HEK293 (cell line): ENCODE measurements at regions not wholly inside any gene's neighbourhood (a gene's known extent, or its start where the extent isn't known, plus 50 kb on each side); places are given as distances from the start of the nearest gene placed in this dataset.
A peak's percentile ranks its signal among the peaks of the same experiment; 100 is the strongest.

Experiments
- CTCF ChIA-PET: fragments of 350-600 bp; formaldehyde crosslinking; extraction: SDS; loops from one replicate; lab custom pipeline; 2021; ENCODE audit warnings: antibody characterized with exemption; lab: Yijun Ruan, JAX
- POLR2A ChIA-PET: fragments of 300-600 bp; formaldehyde crosslinking; extraction: SDS; loops from one replicate; lab custom pipeline; 2020; ENCODE audit warnings: antibody characterized with exemption, inconsistent platforms; lab: Yijun Ruan, JAX
- H3K27ac ChIP-seq: fragments of 200-500 bp; sonication (Bioruptor generic); 2 replicates; pipeline ENCODE4 v1.5.1; 2014; ENCODE audit warnings: low read depth, low read length, control low read depth, inconsistent platforms; ENCODE audit errors: extremely low read depth
- H3K36me3 ChIP-seq, 2 experiments: fragments of 200-500 bp in 1 of 2; sonication (Bioruptor generic) in 1 of 2; 1 replicate in 1 of 2; 2 replicates in 1 of 2; pipeline ENCODE4 v1.5.1; 2014 to 2017; ENCODE audit warnings: inconsistent platforms in 2 of 2, low read length in 2 of 2; ENCODE audit not compliant: control insufficient read depth in 2 of 2, insufficient read depth in 1 of 2
- H3K4me1 ChIP-seq: fragments of 200-500 bp; sonication (Bioruptor generic); 2 replicates; pipeline ENCODE4 v1.5.1; 2014; ENCODE audit warnings: mild to moderate bottlenecking, low read length, inconsistent platforms; ENCODE audit not compliant: control insufficient read depth, insufficient read depth
- H3K4me3 ChIP-seq: 2 replicates; pipeline ENCODE4 v1.5.1; 2011; ENCODE audit warnings: low read depth, mild to moderate bottlenecking, control low read depth, low read length, moderate library complexity
- H3K9me3 ChIP-seq: fragments of 200-500 bp; sonication (Bioruptor generic); 2 replicates; pipeline ENCODE4 v1.5.1; 2014; ENCODE audit warnings: low read depth, low read length, inconsistent platforms; ENCODE audit not compliant: control insufficient read depth, insufficient read depth
- GLIS1 ChIP-seq: fragments of 450-650 bp; formaldehyde crosslinking; IDR thresholded peaks from 2 replicates; pipeline ENCODE4 v1.5.1; 2016; ENCODE audit warnings: missing biosample characterization, missing genetic modification characterization
- KLF7 ChIP-seq: fragments of 450-650 bp; formaldehyde crosslinking; IDR thresholded peaks from 2 replicates; pipeline ENCODE4 v1.5.1; 2016; ENCODE audit warnings: missing biosample characterization, missing genetic modification characterization, borderline replicate concordance
- TRIM28 ChIP-seq: IDR thresholded peaks from 2 replicates; pipeline ENCODE4 v1.6.1; 2011; ENCODE audit warnings: low read length, control low read depth, borderline replicate concordance
- ZBTB1 ChIP-seq: fragments of 450-650 bp; formaldehyde crosslinking; IDR thresholded peaks from 2 replicates; pipeline ENCODE4 v1.5.1; 2016; ENCODE audit warnings: missing biosample characterization, missing genetic modification characterization
- ZNF133 ChIP-seq: fragments of 450-650 bp; formaldehyde crosslinking; IDR thresholded peaks from 2 replicates; pipeline ENCODE4 v1.5.1; 2016; ENCODE audit warnings: missing biosample characterization, missing genetic modification characterization
- ZNF426 ChIP-seq: fragments of 450-650 bp; formaldehyde crosslinking; IDR thresholded peaks from 2 replicates; pipeline ENCODE4 v1.5.1; 2017; ENCODE audit warnings: missing biosample characterization, missing genetic modification characterization, mild to moderate bottlenecking, inconsistent platforms, moderate library complexity
- ZNF514 ChIP-seq: fragments of 450-650 bp; formaldehyde crosslinking; IDR thresholded peaks from 2 replicates; pipeline ENCODE4 v1.5.1; 2016; ENCODE audit warnings: missing biosample characterization, missing genetic modification characterization
- ZNF670 ChIP-seq: fragments of 450-650 bp; formaldehyde crosslinking; IDR thresholded peaks from 2 replicates; pipeline ENCODE4 v1.5.1; 2016; ENCODE audit warnings: missing biosample characterization, missing genetic modification characterization, low read depth
- ZNF791 ChIP-seq: fragments of 450-650 bp; formaldehyde crosslinking; IDR thresholded peaks from 2 replicates; pipeline ENCODE4 v1.5.1; 2016; ENCODE audit warnings: missing biosample characterization, missing genetic modification characterization
- TF ChIP-seq, protein P1 (sequence below): fragments of 450-650 bp; formaldehyde crosslinking; IDR thresholded peaks from 2 replicates; pipeline ENCODE4 v1.5.1; 2017; ENCODE audit warnings: missing biosample characterization, missing genetic modification characterization
- TF ChIP-seq, protein P2 (sequence below): fragments of 450-650 bp; formaldehyde crosslinking; IDR thresholded peaks from 2 replicates; pipeline ENCODE4 v1.5.1; 2016; ENCODE audit warnings: missing biosample characterization, missing genetic modification characterization, low read depth
- TF ChIP-seq, protein P3 (sequence below): fragments of 450-650 bp; formaldehyde crosslinking; IDR thresholded peaks from 2 replicates; pipeline ENCODE4 v1.5.1; 2016; ENCODE audit warnings: missing biosample characterization, missing genetic modification characterization, low read depth
- TF ChIP-seq, protein P4 (sequence below): fragments of 450-650 bp; formaldehyde crosslinking; IDR thresholded peaks from 2 replicates; pipeline ENCODE4 v1.5.0; 2017; ENCODE audit warnings: missing biosample characterization, missing genetic modification characterization, borderline replicate concordance
- TF ChIP-seq, protein P5 (sequence below): fragments of 450-650 bp; formaldehyde crosslinking; IDR thresholded peaks from 2 replicates; pipeline ENCODE4 v1.5.1; 2016; ENCODE audit warnings: missing biosample characterization, missing genetic modification characterization
- TF ChIP-seq, protein P6 (sequence below): fragments of 450-650 bp; formaldehyde crosslinking; IDR thresholded peaks from 2 replicates; pipeline ENCODE4; 2016; ENCODE audit warnings: missing biosample characterization, missing genetic modification characterization
- TF ChIP-seq, protein P7 (sequence below): sonication (generic); formaldehyde crosslinking; IDR thresholded peaks from 2 replicates; pipeline ENCODE4 v1.8.1; 2022; ENCODE audit warnings: mild to moderate bottlenecking, moderate library complexity, missing genetic modification reagents

DNA sequence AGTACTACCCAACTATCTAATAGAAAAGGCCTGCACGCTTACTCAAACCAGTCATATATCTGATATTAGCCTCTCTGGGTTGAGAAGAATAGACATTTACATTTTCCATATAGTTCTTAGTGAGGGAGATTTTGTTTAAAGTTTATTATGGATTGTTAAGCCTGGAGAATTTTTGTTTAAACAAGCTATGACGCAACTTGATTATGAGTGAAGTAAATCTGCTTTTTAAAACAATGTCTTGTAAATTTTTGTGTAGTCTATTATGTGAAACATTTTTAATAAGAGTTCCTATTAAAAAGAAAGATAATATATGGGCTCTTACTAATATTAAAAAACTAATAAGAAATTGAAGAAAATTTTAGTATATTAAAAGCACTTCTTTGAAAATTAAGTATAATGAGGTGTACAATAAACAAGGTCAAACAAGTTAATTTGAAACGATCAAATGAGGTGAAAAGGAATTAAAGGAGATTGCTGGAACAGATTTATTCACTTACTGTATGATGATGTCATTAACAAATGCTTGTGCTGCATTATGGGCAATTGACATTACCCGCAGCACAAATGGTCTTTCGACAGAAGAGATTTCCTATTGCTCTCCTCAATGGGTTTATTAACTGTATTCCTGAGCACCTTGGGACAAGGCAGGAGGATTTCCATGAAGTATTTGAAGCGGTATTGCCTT, 229.2 kb upstream of the SMIM21 start:
- Histone ChIP-seq H3K9me3 (no peaks in the 10 kb centered on the region; the same call in 1 of the 2 replicates), H3K4me1 (no peaks in the 10 kb centered on the region), H3K36me3 (no peaks in the 10 kb centered on the region), H3K27ac (no peak overlapping the region), H3K4me3 (no peak overlapping the region)
- ChIA-PET CTCF (no interaction called here), POLR2A (no interaction called here)
- TF ChIP-seq ZNF133 (tag by site-specific recombination) (no peak), ZNF426 (no peak), TRIM28 (no peak), GLIS1 (tag by site-specific recombination) (no peak)
- TF ChIP-seq, protein P1, sequence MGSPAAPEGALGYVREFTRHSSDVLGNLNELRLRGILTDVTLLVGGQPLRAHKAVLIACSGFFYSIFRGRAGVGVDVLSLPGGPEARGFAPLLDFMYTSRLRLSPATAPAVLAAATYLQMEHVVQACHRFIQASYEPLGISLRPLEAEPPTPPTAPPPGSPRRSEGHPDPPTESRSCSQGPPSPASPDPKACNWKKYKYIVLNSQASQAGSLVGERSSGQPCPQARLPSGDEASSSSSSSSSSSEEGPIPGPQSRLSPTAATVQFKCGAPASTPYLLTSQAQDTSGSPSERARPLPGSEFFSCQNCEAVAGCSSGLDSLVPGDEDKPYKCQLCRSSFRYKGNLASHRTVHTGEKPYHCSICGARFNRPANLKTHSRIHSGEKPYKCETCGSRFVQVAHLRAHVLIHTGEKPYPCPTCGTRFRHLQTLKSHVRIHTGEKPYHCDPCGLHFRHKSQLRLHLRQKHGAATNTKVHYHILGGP (tag by site-specific recombination): no peak
- TF ChIP-seq, protein P2, sequence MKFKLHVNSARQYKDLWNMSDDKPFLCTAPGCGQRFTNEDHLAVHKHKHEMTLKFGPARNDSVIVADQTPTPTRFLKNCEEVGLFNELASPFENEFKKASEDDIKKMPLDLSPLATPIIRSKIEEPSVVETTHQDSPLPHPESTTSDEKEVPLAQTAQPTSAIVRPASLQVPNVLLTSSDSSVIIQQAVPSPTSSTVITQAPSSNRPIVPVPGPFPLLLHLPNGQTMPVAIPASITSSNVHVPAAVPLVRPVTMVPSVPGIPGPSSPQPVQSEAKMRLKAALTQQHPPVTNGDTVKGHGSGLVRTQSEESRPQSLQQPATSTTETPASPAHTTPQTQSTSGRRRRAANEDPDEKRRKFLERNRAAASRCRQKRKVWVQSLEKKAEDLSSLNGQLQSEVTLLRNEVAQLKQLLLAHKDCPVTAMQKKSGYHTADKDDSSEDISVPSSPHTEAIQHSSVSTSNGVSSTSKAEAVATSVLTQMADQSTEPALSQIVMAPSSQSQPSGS (tag by site-specific recombination): 0 out of 2 replicates have a peak, but pooled peaks have one; percentile 31
- TF ChIP-seq, protein P3, sequence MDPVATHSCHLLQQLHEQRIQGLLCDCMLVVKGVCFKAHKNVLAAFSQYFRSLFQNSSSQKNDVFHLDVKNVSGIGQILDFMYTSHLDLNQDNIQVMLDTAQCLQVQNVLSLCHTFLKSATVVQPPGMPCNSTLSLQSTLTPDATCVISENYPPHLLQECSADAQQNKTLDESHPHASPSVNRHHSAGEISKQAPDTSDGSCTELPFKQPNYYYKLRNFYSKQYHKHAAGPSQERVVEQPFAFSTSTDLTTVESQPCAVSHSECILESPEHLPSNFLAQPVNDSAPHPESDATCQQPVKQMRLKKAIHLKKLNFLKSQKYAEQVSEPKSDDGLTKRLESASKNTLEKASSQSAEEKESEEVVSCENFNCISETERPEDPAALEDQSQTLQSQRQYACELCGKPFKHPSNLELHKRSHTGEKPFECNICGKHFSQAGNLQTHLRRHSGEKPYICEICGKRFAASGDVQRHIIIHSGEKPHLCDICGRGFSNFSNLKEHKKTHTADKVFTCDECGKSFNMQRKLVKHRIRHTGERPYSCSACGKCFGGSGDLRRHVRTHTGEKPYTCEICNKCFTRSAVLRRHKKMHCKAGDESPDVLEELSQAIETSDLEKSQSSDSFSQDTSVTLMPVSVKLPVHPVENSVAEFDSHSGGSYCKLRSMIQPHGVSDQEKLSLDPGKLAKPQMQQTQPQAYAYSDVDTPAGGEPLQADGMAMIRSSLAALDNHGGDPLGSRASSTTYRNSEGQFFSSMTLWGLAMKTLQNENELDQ (tag by site-specific recombination): no peak

DNA sequence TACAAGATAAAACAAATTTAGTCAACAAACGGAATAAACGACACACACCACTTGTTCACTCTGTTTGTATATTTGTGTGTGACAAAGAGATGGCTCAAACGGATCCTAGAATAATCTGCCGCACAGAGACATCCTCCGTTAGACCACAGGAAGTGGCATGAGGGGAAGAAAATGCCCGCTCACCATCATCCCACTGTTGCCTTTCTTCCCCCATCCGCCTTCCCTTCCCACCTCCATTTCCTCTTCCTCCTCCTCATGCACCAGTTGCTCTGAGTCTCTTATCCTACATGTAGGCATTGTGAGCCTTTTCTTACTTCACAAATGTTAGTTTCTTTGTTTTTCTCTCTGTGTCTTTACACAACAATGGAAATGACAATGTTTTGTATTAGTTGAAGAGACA, 228.5 kb upstream of the SMIM21 start:
- TF ChIP-seq ZNF670 (tag by site-specific recombination) (no peak), ZBTB1 (no peak), KLF7 (tag by site-specific recombination) (no peak), ZNF791 (no peak), ZNF514 (tag by site-specific recombination) (no peak)
- TF ChIP-seq, protein P4, sequence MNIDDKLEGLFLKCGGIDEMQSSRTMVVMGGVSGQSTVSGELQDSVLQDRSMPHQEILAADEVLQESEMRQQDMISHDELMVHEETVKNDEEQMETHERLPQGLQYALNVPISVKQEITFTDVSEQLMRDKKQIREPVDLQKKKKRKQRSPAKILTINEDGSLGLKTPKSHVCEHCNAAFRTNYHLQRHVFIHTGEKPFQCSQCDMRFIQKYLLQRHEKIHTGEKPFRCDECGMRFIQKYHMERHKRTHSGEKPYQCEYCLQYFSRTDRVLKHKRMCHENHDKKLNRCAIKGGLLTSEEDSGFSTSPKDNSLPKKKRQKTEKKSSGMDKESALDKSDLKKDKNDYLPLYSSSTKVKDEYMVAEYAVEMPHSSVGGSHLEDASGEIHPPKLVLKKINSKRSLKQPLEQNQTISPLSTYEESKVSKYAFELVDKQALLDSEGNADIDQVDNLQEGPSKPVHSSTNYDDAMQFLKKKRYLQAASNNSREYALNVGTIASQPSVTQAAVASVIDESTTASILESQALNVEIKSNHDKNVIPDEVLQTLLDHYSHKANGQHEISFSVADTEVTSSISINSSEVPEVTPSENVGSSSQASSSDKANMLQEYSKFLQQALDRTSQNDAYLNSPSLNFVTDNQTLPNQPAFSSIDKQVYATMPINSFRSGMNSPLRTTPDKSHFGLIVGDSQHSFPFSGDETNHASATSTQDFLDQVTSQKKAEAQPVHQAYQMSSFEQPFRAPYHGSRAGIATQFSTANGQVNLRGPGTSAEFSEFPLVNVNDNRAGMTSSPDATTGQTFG (tag by site-specific recombination): no peak
- TF ChIP-seq, protein P5, sequence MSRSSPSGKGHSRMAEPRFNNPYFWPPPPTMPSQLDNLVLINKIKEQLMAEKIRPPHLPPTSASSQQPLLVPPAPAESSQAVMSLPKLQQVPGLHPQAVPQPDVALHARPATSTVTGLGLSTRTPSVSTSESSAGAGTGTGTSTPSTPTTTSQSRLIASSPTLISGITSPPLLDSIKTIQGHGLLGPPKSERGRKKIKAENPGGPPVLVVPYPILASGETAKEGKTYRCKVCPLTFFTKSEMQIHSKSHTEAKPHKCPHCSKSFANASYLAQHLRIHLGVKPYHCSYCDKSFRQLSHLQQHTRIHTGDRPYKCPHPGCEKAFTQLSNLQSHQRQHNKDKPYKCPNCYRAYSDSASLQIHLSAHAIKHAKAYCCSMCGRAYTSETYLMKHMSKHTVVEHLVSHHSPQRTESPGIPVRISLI (tag by site-specific recombination): no peak
- TF ChIP-seq, protein P6, sequence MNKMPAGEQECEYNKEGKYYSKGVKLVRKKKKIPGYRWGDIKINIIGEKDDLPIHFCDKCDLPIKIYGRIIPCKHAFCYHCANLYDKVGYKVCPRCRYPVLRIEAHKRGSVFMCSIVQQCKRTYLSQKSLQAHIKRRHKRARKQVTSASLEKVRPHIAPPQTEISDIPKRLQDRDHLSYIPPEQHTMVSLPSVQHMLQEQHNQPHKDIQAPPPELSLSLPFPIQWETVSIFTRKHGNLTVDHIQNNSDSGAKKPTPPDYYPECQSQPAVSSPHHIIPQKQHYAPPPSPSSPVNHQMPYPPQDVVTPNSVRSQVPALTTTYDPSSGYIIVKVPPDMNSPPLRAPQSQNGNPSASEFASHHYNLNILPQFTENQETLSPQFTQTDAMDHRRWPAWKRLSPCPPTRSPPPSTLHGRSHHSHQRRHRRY (tag by site-specific recombination): no peak
- TF ChIP-seq, protein P7, sequence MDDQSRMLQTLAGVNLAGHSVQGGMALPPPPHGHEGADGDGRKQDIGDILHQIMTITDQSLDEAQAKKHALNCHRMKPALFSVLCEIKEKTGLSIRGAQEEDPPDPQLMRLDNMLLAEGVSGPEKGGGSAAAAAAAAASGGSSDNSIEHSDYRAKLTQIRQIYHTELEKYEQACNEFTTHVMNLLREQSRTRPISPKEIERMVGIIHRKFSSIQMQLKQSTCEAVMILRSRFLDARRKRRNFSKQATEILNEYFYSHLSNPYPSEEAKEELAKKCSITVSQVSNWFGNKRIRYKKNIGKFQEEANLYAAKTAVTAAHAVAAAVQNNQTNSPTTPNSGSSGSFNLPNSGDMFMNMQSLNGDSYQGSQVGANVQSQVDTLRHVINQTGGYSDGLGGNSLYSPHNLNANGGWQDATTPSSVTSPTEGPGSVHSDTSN (CRISPR knock-in tag): no peak
- POLR2A ChIA-PET: no interaction called here
- no peaks in the 10 kb centered on the region for H3K36me3 ChIP-seq
- H3K9me3 ChIP-seq: no peaks in the 10 kb centered on the region; the same call in 1 of the 2 replicates
- no peaks in the 10 kb centered on the region for H3K4me1 ChIP-seq
- no peak overlapping the region for H3K27ac ChIP-seq
- CTCF ChIA-PET: no interaction called here
- H3K4me3 ChIP-seq: no peak overlapping the region
